ENCODE measurements at regions not wholly inside any gene's neighbourhood (a gene's known extent, or its start where the extent isn't known, plus 50 kb on each side); places are given as distances from the start of the nearest gene placed in this dataset.

- no peak for DNase-seq
These were observed 83.5 kb downstream of the TBX22 start for GRCh38 chrX:80098038-80098437.

- no peak for DNase-seq
These were observed 105.8 kb downstream of the TBX22 start for GRCh38 chrX:80120335-80120734.

GRCh38 chrX:80138938-80139337, 124.4 kb downstream of the TBX22 start:
- no peak for DNase-seq

GRCh38 chrX:80139564-80139963, 125.0 kb downstream of the TBX22 start:
- no peak for DNase-seq

- no peak for DNase-seq
These were observed 156.0 kb downstream of the TBX22 start for GRCh38 chrX:80170581-80170980.

GRCh38 chrX:80173261-80173660, 158.7 kb downstream of the TBX22 start:
- DNase-seq: no peak

GRCh38 chrX:80174925-80175574, 160.5 kb downstream of the TBX22 start:
- DNase-seq: no peak

- DNase-seq: no peak
These were observed 166.5 kb downstream of the TBX22 start for GRCh38 chrX:80181079-80181478.

GRCh38 chrX:80184854-80185253, 170.3 kb downstream of the TBX22 start:
- no peak for DNase-seq

- no peak for DNase-seq
These were observed 192.1 kb downstream of the TBX22 start for GRCh38 chrX:80206647-80207046.

- DNase-seq: no peak
These were observed 192.8 kb downstream of the TBX22 start for GRCh38 chrX:80207327-80207726.

- DNase-seq: no peak
These were observed 201.5 kb downstream of the TBX22 start for GRCh38 chrX:80216086-80216485.

- no peak for DNase-seq
These were observed 196.2 kb upstream of the TENT5D start for GRCh38 chrX:80223982-80224579.

- no peak for DNase-seq
These were observed 190.6 kb upstream of the TENT5D start for GRCh38 chrX:80229626-80230025.

- no peak for DNase-seq
These were observed 183.2 kb upstream of the TENT5D start for GRCh38 chrX:80237072-80237471.

GRCh38 chrX:80246271-80246670, 174.0 kb upstream of the TENT5D start:
- no peak for DNase-seq

- no peak for DNase-seq
These were observed 154.0 kb upstream of the TENT5D start for GRCh38 chrX:80266287-80266686.

- no peak for DNase-seq
These were observed 153.3 kb upstream of the TENT5D start for GRCh38 chrX:80266979-80267378.

- no peak for DNase-seq
These were observed 152.5 kb upstream of the TENT5D start for GRCh38 chrX:80267790-80268189.

- no peak for DNase-seq
These were observed 137.7 kb upstream of the TENT5D start for GRCh38 chrX:80282535-80282934.

- no peak for DNase-seq
These were observed 135.0 kb upstream of the TENT5D start for GRCh38 chrX:80285131-80285773.

- no peak for DNase-seq
These were observed 129.4 kb upstream of the TENT5D start for GRCh38 chrX:80290834-80291233.

GRCh38 chrX:80293354-80293753, 126.9 kb upstream of the TENT5D start:
- no peak for DNase-seq

- no peak for DNase-seq
These were observed 114.2 kb upstream of the TENT5D start for GRCh38 chrX:80306007-80306406.

GRCh38 chrX:80312448-80312847, 107.8 kb upstream of the TENT5D start:
- DNase-seq: no peak
